SKM-1 treated with dmso at 0.1 percent for 144 hours (cell line): ENCODE measurements at regions not wholly inside any gene's neighbourhood (a gene's known extent, or its start where the extent isn't known, plus 50 kb on each side); places are given as distances from the start of the nearest gene placed in this dataset.

Experiments
- DNase-seq: peaks from one replicate; lab custom pipeline; 2025; ENCODE audit not compliant: unreplicated experiment; lab: John Stamatoyannopoulos, UW

- DNase-seq = no peak
Measured at GRCh38 chr13:64069892-64070291, 2654.2 kb upstream of the PCDH20 start.

DNA sequence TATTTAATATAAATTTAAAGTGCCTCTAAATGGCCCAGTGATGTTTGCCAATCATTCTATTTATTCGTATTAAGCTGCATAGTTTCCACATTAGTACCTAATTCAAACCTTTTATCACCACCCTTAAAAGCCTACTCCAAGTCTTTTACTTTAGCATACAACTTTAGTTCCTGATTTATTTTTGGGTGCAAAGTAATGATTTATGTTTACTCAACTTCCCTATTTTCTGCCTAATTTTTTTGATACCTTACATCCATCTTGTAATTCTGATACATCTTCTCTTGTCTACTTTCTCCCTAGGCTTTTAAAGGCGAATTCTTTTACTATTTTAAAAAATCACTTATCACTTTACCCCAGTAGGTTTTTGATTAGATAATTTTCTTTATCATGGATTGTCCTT, 2651.1 kb upstream of the PCDH20 start:
- DNase-seq = no peak

DNA sequence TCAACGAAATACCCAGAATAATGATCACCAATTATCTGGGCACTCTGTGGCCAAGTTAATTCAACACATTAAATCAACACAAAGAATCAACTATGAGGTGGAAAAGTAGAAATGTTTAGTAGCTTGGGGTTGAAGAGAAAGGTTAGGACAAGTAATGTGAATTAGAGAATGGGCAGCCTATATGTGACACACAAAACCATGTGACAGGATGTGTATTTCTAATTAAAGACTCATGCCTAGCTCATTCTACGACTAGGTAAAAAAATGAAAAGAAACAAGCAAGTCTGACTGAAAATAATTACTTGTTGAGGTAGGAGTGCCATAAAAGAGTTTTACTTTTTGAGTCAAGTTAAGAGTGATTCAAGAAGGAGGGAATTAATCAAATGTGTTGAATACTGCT, 2646.0 kb upstream of the PCDH20 start:
- DNase-seq = no peak

DNA sequence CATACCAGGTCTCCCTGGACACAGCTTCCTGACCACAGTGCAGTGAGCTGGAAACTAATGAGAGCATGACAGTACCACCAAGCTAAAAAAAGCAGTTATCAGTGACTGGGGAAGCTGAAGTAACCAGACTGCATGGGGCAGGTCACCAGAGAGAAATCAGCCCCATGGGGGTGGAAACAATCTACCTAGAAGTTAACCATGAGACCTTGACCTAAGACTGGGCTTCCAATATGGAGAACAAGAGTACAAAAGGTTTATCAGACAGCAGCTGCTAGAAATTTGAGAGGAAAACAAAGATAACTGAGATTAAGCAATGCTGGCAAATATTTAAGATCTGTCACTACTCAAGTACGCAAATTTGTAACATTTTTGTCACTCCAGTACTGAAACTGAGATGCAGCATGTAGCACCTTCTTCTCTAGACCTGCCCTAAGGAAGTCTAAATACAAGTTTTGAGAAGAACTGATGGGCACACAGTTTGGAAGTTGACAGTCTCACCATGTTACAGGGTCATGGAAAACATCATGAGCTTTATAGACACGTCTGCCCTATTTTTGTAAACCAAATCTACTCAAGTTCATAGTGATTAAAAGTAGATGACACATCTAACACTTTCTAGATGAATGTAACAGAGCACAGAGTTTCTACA, 2641.8 kb upstream of the PCDH20 start:
- no peak for DNase-seq

GRCh38 chr13:64054321-64054720, 2638.7 kb upstream of the PCDH20 start:
- DNase-seq = no peak

DNA sequence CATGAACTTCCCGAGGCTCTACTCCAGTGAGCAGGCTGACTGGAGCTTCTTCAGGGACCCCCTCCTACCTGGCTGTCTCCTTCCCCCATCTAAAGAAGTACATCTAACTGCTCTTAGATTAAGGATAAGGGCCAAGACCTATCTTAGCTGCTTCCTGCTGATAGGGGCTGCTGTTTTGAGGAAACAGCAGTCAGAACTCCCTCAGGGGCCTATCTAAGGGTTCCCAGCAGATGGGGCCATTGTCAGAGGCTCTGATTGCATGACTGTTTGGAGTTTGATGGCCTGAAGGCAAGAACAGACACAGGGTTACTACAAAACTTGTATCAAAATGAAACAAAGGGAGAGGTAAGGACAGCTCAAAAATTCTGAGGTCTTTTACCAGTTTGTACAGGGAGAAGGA, 2636.9 kb upstream of the PCDH20 start:
- DNase-seq = no peak

- no peak for DNase-seq
Measured at GRCh38 chr13:64051278-64051677, 2635.6 kb upstream of the PCDH20 start.

GRCh38 chr13:64041296-64041695, 2625.6 kb upstream of the PCDH20 start:
- no peak for DNase-seq

DNA sequence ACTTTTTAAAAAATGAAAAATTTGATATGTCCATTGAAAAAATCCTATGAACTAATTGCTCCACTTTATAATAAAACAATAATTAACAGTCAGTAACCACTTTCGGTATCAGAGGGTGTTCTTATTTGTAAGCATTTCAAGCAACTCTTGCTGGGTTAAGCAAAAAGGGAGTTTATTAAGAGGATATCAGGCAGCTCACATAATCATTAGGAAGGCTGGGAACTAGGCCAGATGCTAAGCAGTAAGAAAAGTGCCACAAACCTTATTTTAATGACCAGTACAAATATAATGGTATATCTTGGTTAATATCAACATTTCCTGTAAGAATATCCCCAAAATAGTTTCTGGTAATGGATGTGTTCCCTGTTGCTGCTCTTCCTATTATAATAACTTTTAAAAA, 2618.3 kb upstream of the PCDH20 start:
- DNase-seq = no peak

GRCh38 chr13:64029343-64030093, 2613.9 kb upstream of the PCDH20 start:
- DNase-seq = no peak

GRCh38 chr13:64028551-64028950, 2612.9 kb upstream of the PCDH20 start:
- no peak for DNase-seq

- DNase-seq = no peak
Measured at GRCh38 chr13:64020126-64020525, 2604.5 kb upstream of the PCDH20 start.

DNA sequence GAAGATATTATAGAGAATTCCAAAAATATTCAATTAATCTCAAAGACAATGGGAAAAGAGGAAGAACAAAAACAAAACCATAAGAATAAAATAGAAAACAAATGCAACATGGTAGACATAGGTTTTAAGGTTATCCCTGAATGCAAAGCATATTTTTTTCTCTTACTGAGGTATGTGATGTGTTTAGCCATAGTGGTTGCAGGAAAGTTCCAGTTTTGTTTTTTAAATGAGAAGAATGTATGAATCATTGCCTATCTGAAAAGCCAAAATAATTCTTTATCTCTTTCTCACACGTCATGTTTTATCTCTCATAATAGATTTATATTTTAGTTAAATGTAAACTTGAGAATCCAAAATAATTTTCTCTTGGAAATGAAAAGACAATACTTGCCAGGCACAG, 2591.7 kb upstream of the PCDH20 start:
- no peak for DNase-seq

GRCh38 chr13:64000321-64000720, 2584.7 kb upstream of the PCDH20 start:
- no peak for DNase-seq

GRCh38 chr13:63999614-64000305, 2584.1 kb upstream of the PCDH20 start:
- no peak for DNase-seq

- no peak for DNase-seq
Measured at GRCh38 chr13:63983366-63983765, 2567.7 kb upstream of the PCDH20 start.

DNA sequence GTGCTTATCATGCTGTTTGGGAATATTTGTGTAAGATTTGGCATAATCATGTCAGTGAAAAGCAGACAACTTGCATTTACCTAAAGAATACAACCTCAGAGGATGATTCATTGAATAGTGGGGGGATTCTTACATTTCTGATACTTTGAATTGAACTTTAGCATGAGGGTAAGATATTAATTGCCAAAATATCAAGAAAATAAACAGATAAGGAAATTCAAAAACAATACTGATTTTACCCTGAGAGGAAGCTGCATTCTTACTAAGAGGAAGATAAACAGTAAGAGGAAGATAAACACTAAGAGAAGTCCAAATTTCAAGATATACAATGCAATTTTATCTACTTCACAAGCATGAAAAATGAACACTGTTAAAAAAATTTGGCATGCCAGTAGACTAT, 2564.3 kb upstream of the PCDH20 start:
- DNase-seq = no peak

- DNase-seq = no peak
Measured at GRCh38 chr13:63972328-63972727, 2556.7 kb upstream of the PCDH20 start.

DNA sequence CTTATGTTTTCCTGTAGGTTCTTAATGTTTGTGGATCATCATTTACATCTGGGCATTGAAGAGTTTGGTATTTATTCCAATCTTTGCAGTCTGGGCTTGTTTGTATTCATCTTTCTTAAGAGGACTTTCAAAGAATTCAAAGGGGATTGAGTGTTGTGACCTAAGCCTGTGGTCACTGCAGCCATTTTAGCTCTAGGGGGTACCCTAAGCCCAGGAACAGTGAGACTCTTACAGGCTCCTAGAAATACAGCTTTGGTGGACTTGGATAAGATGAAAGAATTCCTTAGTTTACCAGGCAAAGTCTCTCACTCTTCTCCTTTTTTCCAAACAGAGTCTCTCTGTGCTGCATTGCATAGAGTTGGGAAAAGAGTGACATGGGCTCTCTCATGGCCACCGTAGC, 2539.0 kb upstream of the PCDH20 start:
- DNase-seq = no peak

DNA sequence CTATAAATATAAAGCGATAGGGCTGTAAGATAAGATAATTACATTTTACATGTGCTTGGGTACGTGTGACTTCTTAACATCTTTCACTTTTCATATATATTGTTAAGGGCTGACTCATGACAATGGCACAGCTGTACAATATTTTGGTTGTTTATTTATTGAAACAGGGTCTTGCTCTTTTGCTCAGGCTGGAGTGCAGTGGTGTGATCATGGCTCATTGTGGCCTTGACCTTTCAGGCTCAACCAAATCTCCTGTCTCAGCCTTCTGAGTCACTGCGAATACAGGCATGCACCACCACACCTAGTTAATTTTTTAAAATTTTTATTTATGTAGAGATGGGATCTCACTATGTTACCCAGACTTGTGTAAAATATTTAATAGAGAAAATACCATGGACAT, 2532.4 kb upstream of the PCDH20 start:
- no peak for DNase-seq

GRCh38 chr13:63944911-63945310, 2529.3 kb upstream of the PCDH20 start:
- DNase-seq = no peak

- no peak for DNase-seq
Measured at GRCh38 chr13:63942372-63942771, 2526.7 kb upstream of the PCDH20 start.
